Upper lobe of left lung (tissue), 4 donors: ENCODE measurements at regions not wholly inside any gene's neighbourhood (a gene's known extent, or its start where the extent isn't known, plus 50 kb on each side); places are given as distances from the start of the nearest gene placed in this dataset.
A peak's percentile ranks its signal among the peaks of the same experiment; 100 is the strongest.

Experiments used
- POLR2A ChIP-seq, 4 donors: fragments of 450-650 bp; IDR thresholded peaks; one replicate each; pipeline ENCODE4 v1.5.1; 2016 to 2017; ENCODE audit warnings: antibody characterized with exemption in 4 of 4, mild to moderate bottlenecking in 2 of 4
- POLR2AphosphoS5 ChIP-seq, 2 donors: sonication (generic); formaldehyde crosslinking; IDR thresholded peaks; one replicate each; pipeline ENCODE4 v1.5.1; 2017; ENCODE audit warnings: antibody characterized with exemption in 2 of 2
- TF ChIP-seq, protein P1 (sequence below), 6 experiments: fragments of 450-650 bp in 4 of 6; fragments of 200-600 bp in 2 of 6; sonication (generic) in 2 of 6; IDR thresholded peaks; one replicate each; pipeline ENCODE4 v1.5.1; 2016 to 2019; ENCODE audit warnings: antibody characterized with exemption in 6 of 6

GRCh38 chr10:47176903-47177868, 122.8 kb upstream of the GDF10 start:
- TF ChIP-seq, protein P1, sequence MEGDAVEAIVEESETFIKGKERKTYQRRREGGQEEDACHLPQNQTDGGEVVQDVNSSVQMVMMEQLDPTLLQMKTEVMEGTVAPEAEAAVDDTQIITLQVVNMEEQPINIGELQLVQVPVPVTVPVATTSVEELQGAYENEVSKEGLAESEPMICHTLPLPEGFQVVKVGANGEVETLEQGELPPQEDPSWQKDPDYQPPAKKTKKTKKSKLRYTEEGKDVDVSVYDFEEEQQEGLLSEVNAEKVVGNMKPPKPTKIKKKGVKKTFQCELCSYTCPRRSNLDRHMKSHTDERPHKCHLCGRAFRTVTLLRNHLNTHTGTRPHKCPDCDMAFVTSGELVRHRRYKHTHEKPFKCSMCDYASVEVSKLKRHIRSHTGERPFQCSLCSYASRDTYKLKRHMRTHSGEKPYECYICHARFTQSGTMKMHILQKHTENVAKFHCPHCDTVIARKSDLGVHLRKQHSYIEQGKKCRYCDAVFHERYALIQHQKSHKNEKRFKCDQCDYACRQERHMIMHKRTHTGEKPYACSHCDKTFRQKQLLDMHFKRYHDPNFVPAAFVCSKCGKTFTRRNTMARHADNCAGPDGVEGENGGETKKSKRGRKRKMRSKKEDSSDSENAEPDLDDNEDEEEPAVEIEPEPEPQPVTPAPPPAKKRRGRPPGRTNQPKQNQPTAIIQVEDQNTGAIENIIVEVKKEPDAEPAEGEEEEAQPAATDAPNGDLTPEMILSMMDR (IDR thresholded peaks at IDR 0.05), result no peak
- TF ChIP-seq POLR2AphosphoS5 (IDR thresholded peaks at IDR 0.05) (peak in 1 of 2 donors; percentile 22), POLR2A (IDR thresholded peaks at IDR 0.05) (no peak)
